Islet precursor cell (in vitro differentiated cells): ENCODE measurements at regions not wholly inside any gene's neighbourhood (a gene's known extent, or its start where the extent isn't known, plus 50 kb on each side); places are given as distances from the start of the nearest gene placed in this dataset.
A peak's percentile ranks its signal among the peaks of the same experiment; 100 is the strongest.

ENCODE experiments used
- DNase-seq: peaks from one replicate; pipeline ENCODE4 v3.0.0-alpha.2; 2018

DNA sequence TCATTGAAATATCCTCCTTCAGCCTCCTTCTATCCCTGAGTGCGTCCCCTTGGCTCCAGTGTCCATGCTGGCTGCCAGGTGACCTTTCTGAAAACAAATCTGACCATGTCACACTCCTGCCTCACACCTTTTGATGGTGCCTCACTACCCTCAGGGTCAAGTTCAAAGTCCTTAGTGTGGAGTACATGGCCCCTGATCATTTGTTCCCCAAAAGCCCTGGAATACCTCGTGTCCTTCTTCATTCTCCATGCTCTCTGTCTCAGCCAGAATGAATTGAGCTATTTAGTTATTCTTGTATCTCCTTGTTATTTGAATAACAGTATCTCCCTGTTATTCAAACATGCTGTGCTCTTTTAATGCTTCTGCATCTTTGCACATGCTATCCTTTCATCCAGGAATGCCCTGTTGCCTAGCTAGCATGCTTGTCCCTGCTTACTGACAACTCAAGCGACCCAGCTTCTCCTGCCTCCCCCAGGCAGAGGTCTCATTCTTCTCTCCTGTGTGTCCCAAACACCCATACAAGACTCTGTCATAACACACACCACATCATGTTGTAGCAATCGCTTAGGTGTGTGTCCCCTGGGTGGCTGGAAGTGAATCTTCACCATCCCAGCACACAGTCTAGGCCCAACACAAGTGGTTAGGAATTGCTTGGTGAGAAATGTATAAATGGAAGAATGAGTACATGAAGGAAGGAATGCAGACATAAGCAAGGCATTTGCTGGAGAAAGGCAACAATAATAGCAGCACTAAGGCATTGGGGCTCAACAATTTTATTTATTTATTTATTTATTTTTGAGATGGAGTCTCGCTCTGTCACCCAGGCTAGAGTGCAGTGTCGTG lies 144.0 kb downstream of the DDX1 start:
- peak; percentile 26 for DNase-seq

DNA sequence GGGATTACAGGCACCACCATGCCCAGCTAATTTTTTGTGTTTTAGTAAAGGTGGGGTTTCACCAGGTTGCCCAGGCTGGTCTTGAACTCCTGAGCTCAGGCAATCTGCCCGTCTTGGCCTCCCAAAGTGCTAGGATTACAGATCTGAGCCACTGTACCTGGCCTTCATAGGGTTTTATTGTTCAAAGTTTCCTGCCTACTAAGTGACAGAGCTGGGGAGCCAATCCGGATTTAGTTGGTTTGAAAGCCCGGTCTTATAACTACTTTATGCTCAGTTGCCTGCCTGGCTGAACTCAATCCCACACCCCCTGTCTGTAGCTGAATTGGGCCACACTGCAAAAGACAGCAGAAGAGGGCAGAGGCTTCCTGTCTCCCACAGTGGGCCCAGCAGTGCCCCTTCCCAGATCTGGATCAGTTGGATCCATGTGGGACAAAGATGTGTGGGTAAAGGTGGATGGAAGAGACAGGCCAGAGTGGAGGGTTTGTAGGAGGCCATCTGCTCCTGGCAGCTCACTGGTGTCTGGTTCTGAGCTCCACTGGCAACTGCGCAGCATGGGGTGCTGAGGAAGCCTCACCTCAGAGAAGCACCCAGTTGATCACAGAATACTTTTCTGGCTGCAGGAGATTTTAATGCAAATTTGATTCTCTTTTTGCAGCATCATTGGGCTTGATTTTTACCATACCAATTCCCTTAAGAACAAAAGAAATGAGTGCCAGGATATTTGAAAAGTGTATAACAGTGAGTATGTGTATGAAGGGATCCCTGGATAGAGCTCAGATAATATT lies 144.9 kb downstream of the DDX1 start:
- DNase-seq: peak; percentile 35

- peak; percentile 7 for DNase-seq
These were observed 145.9 kb downstream of the DDX1 start for GRCh38 chr2:15737314-15738224.

DNA sequence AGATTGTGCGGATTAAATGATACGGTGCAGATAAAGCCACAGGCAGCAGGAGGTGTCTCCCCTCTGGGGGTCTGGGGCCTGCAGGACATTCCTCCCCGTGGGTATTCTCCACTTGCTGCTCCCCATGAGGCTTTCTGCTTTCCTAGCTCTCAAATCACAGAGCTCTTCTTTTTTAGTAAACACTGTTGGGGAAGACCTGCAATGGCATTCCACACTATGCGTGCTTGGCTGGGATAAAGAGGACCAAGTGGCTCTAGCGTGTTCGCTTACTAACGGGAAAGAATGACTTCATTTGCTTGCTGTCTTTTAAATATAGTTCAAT lies 146.5 kb downstream of the DDX1 start:
- peak; percentile 26 for DNase-seq

- peak; percentile 4 for DNase-seq
These were observed 147.3 kb downstream of the DDX1 start for GRCh38 chr2:15738943-15739342.

- DNase-seq: peak; percentile 51
These were observed 153.2 kb downstream of the DDX1 start for GRCh38 chr2:15744820-15745219.

DNA sequence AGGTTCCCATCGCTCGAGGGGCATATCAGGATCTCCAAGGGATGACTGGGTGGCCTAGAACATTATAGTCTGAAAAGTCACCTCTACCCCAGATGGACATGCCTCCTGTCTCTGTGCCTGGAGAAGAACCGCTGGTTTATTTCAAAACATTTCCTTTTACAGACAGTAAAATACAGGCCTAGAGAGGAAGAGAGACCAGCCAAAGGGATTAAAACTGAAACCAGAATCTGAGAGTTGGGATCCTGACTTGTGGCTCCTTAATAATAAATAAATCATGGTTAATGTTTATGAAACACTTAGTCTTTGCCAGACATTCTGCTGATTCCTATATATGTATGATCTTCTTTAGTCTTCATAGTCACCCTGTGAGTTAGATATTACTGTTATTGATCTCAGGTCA lies 153.7 kb downstream of the DDX1 start:
- no peak for DNase-seq

DNA sequence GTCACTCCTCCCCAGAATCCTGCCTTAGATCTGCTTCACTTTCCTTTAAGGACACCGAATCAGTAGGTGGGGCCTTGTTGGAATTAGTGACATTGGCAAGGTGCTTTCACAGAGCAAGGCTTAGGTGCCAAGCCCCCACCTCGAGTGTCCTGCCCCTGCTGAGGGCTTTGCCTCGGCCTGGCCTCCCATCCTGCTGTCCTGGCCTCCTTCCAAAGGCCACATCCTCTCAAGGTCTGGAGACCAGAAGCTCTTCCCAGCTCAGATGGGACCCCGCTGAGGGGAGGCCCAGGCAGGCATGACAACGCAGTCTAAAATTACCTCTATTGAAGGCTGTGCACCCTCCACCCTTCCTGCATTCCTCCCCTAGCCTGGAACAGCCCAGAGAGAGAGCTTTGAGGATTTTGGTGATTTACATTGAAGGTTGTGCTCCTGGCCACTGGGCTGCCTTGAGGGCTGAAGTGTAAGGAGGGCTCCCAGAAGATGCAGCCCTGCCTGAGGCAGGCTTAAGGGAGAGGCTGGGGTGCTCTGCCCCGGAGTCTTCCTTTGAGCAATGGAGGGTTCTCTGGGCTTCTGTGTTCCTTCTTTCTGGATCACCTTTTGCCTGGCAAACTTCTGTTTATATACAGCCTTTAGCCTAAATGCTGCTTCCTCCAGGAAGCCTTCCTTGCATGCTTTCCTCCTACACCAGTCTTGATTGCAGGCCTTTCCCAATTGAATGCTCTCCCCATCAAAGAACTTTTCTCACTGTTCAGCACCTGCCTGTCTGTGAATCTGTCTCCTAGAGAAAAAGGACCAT lies 154.4 kb downstream of the DDX1 start:
- peak; percentile 56 for DNase-seq

- peak; percentile 63 for DNase-seq
These were observed 155.3 kb downstream of the DDX1 start for GRCh38 chr2:15746703-15747550.

DNA sequence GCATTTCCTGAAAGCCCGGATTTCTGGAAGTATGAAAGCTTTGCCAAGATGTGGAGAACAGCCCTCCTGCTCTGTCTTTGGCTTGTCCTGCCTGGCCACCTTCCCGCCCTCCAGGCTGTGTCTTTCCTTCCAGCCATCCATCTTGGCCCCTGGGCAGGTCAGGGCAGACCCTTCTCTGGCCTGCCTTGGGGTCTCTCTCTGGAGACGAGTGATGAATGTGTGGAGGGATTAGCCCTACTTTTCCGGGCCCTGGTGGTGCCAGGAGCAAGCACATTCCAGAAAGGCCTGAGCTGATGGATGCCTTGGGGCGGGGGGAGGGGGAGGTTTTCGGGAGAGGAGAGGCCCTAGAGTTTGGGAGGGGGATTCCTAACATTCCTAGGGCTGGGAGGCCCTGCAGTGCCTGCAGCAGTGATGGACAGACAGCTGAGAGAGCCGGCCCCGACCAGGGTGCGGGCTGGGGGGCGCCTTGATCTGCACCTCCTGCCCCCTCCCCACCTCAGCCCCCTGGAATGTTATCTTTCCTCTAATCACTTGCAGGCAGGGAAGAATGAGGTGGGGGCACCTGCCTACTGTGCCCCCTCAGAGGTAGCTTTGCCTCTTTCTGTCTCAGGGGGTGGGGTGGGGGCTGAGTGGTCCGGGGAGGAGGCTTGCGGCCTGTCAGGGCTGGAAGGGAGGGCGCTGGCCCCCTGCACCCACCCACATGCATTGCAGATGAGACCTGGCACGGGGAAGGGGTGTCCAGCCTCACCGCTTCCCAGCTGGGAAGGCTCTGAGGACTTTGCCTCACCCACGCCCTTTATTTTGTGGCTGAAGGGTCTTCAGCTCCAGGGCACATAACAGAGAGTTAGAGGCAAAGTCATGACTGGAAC lies 156.2 kb downstream of the DDX1 start:
- peak; percentile 97 for DNase-seq

DNA sequence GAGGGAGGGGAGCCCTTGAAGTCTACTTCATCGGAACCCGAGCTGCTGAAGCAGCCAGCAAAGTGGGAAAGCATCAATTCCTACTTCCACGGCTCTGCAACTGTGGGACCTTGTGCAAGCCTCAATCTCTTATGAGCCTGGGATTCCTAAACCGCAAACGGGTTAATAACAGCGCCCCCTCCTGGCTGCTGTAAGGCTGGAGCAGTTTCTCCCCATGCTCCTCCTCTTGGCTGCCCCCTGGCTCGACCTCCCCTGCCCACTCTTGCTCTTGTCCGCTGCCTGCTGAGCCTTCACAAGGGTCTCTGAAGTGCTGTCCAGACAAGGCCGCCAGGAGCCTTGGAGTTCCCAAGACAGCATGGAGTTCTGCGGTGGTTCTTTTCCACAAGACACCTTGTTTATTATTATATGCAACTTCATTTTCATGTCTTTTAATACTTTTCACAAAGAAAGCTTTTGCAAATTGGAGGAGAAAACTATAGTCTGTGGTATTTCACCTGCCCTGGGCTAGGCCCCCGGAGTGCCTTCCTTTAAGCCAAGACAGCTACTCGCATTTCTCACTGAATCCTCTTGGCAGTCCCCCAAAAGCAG lies 157.2 kb downstream of the DDX1 start:
- peak; percentile 87 for DNase-seq

DNA sequence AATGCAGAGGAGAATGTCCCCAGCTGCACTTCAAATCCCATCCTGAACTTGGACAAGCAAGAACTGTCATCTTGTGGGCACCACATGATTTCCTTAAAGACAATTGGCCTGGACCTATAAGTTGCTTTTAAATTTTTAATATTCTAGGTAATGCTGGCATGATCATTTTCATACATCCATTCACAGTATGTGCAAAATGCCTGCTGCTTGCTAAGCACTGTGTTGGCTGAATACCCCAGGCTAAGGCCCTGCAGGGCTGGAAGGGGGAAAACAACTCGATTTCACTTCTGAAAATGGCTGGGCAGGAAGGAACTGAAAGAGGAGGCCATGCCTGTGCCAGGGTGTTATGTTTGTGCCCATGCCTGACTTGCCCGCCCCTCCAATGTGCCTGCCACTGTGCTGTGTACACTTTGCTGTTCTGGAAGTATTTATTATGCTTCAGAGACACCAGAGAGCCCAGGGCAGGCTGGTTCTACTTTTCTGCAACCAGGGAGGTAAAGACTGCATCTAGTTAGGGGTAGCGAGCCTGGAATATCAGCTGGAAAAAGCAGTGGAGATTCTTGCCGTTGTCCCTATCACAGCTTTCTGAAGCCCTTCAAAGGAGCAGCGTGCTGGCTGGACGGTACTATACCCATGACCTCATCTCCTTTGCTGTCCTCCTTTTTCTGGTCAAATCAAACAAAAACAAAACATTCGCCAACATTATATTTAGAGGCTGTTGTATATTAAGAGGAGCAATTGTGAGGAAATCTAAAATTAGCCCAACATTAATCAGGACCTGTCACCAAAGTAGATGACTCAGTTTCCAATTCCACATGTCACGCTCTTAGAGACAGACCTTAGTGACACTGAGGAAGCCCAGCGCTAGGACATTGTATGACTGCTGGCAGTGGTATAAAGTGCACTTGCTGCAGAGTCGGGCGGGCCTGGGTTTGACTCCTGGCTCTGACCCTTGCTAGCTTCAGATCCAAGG lies 158.1 kb downstream of the DDX1 start:
- DNase-seq: peak; percentile 51

- no peak for DNase-seq
These were observed 158.8 kb downstream of the DDX1 start for GRCh38 chr2:15750433-15750814.

DNA sequence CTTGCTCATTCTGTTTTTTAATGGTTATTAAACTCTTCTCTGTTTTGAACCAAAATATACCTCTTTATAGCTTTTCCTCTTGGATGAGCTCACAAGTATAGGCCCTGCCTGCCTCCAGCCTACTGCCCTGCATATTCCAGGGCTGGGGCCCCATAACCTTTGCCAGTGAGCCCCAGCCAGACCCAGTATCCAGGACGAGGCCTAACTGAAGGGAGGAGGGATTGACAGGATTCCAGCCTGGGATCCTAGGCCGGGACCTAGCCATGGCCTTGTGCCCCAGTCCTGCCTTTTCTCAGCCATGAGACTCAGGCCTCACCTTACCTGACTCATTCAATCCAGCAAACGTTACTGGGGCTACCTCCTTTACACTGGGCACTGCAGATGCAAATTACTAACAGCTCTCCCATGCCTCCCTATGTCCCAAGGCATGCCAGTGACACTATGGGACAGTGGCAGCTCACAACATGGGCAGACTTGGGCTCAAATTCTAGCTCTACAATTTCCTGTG lies 159.2 kb downstream of the DDX1 start:
- peak; percentile 30 for DNase-seq

GRCh38 chr2:15751477-15751876 lies 159.8 kb downstream of the DDX1 start:
- peak; percentile 7 for DNase-seq

DNA sequence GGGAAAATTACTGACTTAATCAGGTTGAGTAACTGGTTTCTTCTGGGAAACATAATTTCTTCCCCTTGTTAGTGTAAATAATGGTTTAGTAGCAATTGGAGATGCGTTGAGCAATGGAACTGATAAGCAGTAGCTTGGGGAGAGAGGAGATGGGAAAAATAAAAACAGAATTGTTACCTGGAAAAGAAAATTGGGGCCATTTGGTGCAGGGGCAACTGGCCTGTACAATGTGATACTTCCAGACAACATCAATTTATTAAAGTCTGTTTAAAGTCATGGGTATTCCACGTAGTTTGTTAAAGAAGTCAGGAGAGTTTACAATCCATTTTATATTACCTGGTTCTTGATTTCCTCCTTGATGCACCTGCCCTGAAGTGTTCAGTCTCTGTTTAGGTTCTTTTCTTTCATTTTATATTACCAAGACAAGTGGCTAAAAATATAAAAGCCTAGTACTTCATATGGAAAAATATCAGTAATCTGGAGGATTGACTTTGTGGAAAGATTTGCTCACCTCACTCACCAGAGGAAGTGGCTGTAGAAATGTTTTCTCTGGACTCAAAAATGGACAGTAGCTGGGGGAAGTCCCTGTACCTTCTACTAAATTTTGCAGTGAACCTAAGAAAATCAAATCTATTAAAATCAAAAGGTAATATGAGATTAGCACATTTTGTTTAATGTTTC lies 161.0 kb downstream of the DDX1 start:
- DNase-seq: no peak

- DNase-seq: no peak
These were observed 161.6 kb downstream of the DDX1 start for GRCh38 chr2:15753233-15753798.
